Smooth muscle cell (in vitro differentiated cells): ENCODE measurements at regions not wholly inside any gene's neighbourhood (a gene's known extent, or its start where the extent isn't known, plus 50 kb on each side); places are given as distances from the start of the nearest gene placed in this dataset.

Source experiments
- DNase-seq: peaks from one replicate; lab custom pipeline; 2025; ENCODE audit not compliant: unreplicated experiment; lab: John Stamatoyannopoulos, UW
- H2AFZ ChIP-seq: fragments of 200-600 bp; sonication (generic); 2 replicates; pipeline ENCODE4 v1.6.0; 2016; ENCODE audit warnings: antibody characterized with exemption, low read depth, mild to moderate bottlenecking
- H3F3A ChIP-seq: fragments of 200-600 bp; sonication (generic); 2 replicates; pipeline ENCODE4 v1.6.0; 2017; ENCODE audit warnings: antibody characterized with exemption, low read depth
- H3K27ac ChIP-seq: fragments of 200-600 bp; sonication (generic); 2 replicates; pipeline ENCODE4 v1.5.1; 2016; ENCODE audit warnings: low read depth, mild to moderate bottlenecking
- H3K27me3 ChIP-seq: fragments of 200-600 bp; sonication (generic); 2 replicates; pipeline ENCODE4 v1.6.1; 2016; ENCODE audit warnings: low read depth, mild to moderate bottlenecking
- H3K36me3 ChIP-seq: fragments of 200-600 bp; sonication (generic); 2 replicates; pipeline ENCODE4 v1.5.1; 2016; ENCODE audit warnings: low read depth
- H3K4me1 ChIP-seq: fragments of 200-600 bp; sonication (generic); 2 replicates; pipeline ENCODE4 v1.5.1; 2016; ENCODE audit warnings: low read depth
- H3K4me2 ChIP-seq: fragments of 200-600 bp; sonication (generic); 2 replicates; pipeline ENCODE4 v1.6.0; 2016; ENCODE audit warnings: mild to moderate bottlenecking
- H3K4me3 ChIP-seq: fragments of 200-600 bp; sonication (generic); 2 replicates; pipeline ENCODE4 v1.5.1; 2016; ENCODE audit warnings: mild to moderate bottlenecking
- H3K79me2 ChIP-seq: fragments of 200-600 bp; sonication (generic); 2 replicates; pipeline ENCODE4 v1.6.0; 2016; ENCODE audit warnings: low read depth, mild to moderate bottlenecking
- H3K9ac ChIP-seq: fragments of 200-600 bp; sonication (generic); 2 replicates; pipeline ENCODE4 v1.6.0; 2016; ENCODE audit warnings: low read depth
- H3K9me3 ChIP-seq: fragments of 200-600 bp; sonication (generic); replicated peaks from 2 replicates; pipeline ENCODE4 v1.5.1; 2016; ENCODE audit warnings: low read depth
- H4K20me1 ChIP-seq: fragments of 200-600 bp; sonication (generic); 2 replicates; pipeline ENCODE4 v1.6.0; 2016; ENCODE audit warnings: low read depth
- CTCF ChIP-seq: fragments of 200-600 bp; sonication (generic); IDR thresholded peaks from 2 replicates; pipeline ENCODE4 v1.5.1; 2017; ENCODE audit warnings: borderline replicate concordance, mild to moderate bottlenecking, antibody characterized with exemption; ENCODE audit not compliant: insufficient read depth, poor library complexity, severe bottlenecking
- WGBS: methylation state at CpG from one replicate; pipeline ENCODE4 v1.1.7; 2016; ENCODE audit warnings: low lambda C conversion rate; 5-methylcytosine and 5-hydroxymethylcytosine counted together

GRCh38 chr5:124481419-124481818, 265.0 kb downstream of the ZNF608 start:
- no peak for TF ChIP-seq CTCF
- Histone ChIP-seq H3K27me3 (no peaks in the 10 kb centered on the region), H3K27ac (no peak overlapping the region), H3K9ac (no peak overlapping the region), H3K4me1 (no peaks in the 10 kb centered on the region), H3F3A (no peaks in the 10 kb centered on the region), H4K20me1 (no peaks in the 10 kb centered on the region), H3K36me3 (no peaks in the 10 kb centered on the region), H3K79me2 (no peaks in the 10 kb centered on the region), H3K4me2 (no peak overlapping the region), H2AFZ (no peak overlapping the region), H3K9me3 (no peaks in the 10 kb centered on the region), H3K4me3 (no peak overlapping the region)
- DNase-seq, result no peak
- 87% methylated on average over 4 of the region's 4 CpGs for WGBS

GRCh38 chr5:124480964-124481363, 265.5 kb downstream of the ZNF608 start:
- 97% methylated on average over 5 of the region's 5 CpGs for WGBS
- Histone ChIP-seq H3K36me3 (no peaks in the 10 kb centered on the region), H3F3A (no peaks in the 10 kb centered on the region), H2AFZ (no peak overlapping the region), H3K4me2 (no peak overlapping the region), H3K27ac (no peak overlapping the region), H3K4me3 (no peak overlapping the region), H3K9ac (no peak overlapping the region), H3K4me1 (no peaks in the 10 kb centered on the region), H3K27me3 (no peaks in the 10 kb centered on the region), H3K79me2 (no peaks in the 10 kb centered on the region), H3K9me3 (no peaks in the 10 kb centered on the region), H4K20me1 (no peaks in the 10 kb centered on the region)
- no peak for DNase-seq
- TF ChIP-seq CTCF, result no peak

GRCh38 chr5:124480022-124480421, 266.4 kb downstream of the ZNF608 start:
- H2AFZ ChIP-seq, result no peak overlapping the region
- H3K36me3 ChIP-seq, result no peaks in the 10 kb centered on the region
- H3K9me3 ChIP-seq, result no peaks in the 10 kb centered on the region
- no peak for DNase-seq
- H3K79me2 ChIP-seq, result no peaks in the 10 kb centered on the region
- no peaks in the 10 kb centered on the region for H3K4me1 ChIP-seq
- no peak overlapping the region for H3K27ac ChIP-seq
- no peak overlapping the region for H3K9ac ChIP-seq
- 83% methylated on average over 1 of the region's 1 CpG for WGBS
- no peaks in the 10 kb centered on the region for H3F3A ChIP-seq
- H3K27me3 ChIP-seq, result no peaks in the 10 kb centered on the region
- no peaks in the 10 kb centered on the region for H4K20me1 ChIP-seq
- no peak overlapping the region for H3K4me3 ChIP-seq
- TF ChIP-seq CTCF, result no peak
- H3K4me2 ChIP-seq, result no peak overlapping the region

GRCh38 chr5:124478264-124478663, 268.2 kb downstream of the ZNF608 start:
- no peaks in the 10 kb centered on the region for H3K36me3 ChIP-seq
- no peaks in the 10 kb centered on the region for H3K4me1 ChIP-seq
- no peak overlapping the region for H3K9ac ChIP-seq
- no peak overlapping the region for H2AFZ ChIP-seq
- no peaks in the 10 kb centered on the region for H3K27me3 ChIP-seq
- H4K20me1 ChIP-seq, result no peaks in the 10 kb centered on the region
- H3K9me3 ChIP-seq, result no peaks in the 10 kb centered on the region
- H3K4me3 ChIP-seq, result no peak overlapping the region
- 89% methylated on average over 1 of the region's 1 CpG for WGBS
- no peaks in the 10 kb centered on the region for H3F3A ChIP-seq
- no peaks in the 10 kb centered on the region for H3K79me2 ChIP-seq
- TF ChIP-seq CTCF, result no peak
- no peak overlapping the region for H3K4me2 ChIP-seq
- no peak for DNase-seq
- H3K27ac ChIP-seq, result no peak overlapping the region
